DOHH2 (cell line): ENCODE measurements at regions not wholly inside any gene's neighbourhood (a gene's known extent, or its start where the extent isn't known, plus 50 kb on each side); places are given as distances from the start of the nearest gene placed in this dataset.

Source experiments
- H3F3A ChIP-seq: fragments of 200-600 bp; sonication (generic), shearing (Covaris generic); 2 replicates; pipeline ENCODE4 v1.6.0; 2016; ENCODE audit warnings: antibody characterized with exemption, mild to moderate bottlenecking; ENCODE audit not compliant: control insufficient read depth, insufficient read depth
- H3K27ac ChIP-seq: fragments of 200-600 bp; sonication (generic); 2 replicates; pipeline ENCODE4 v1.5.1; 2014; ENCODE audit warnings: low read depth, mild to moderate bottlenecking, low read length, moderate library complexity
- H3K27me3 ChIP-seq: fragments of 200-600 bp; sonication (generic); 2 replicates; pipeline ENCODE4 v1.6.1; 2014; ENCODE audit warnings: mild to moderate bottlenecking, low read length, mixed read lengths; ENCODE audit not compliant: control insufficient read depth
- H3K36me3 ChIP-seq: fragments of 200-600 bp; sonication (generic); 2 replicates; pipeline ENCODE4 v1.6.1; 2014; ENCODE audit warnings: mild to moderate bottlenecking, low read length, moderate library complexity, mixed read lengths; ENCODE audit not compliant: control insufficient read depth
- H3K4me1 ChIP-seq: fragments of 200-600 bp; sonication (generic); 2 replicates; pipeline ENCODE4 v1.6.1; 2014; ENCODE audit warnings: mild to moderate bottlenecking, low read length, mixed read lengths; ENCODE audit not compliant: control insufficient read depth
- H3K4me2 ChIP-seq: fragments of 200-600 bp; sonication (generic); 2 replicates; pipeline ENCODE4 v1.6.0; 2014; ENCODE audit warnings: mild to moderate bottlenecking, low read length, moderate library complexity
- H3K4me3 ChIP-seq: fragments of 200-600 bp; sonication (generic); 2 replicates; pipeline ENCODE4 v1.5.1; 2014; ENCODE audit warnings: mild to moderate bottlenecking, low read length, mixed read lengths
- H3K79me2 ChIP-seq: fragments of 200-600 bp; sonication (generic); 2 replicates; pipeline ENCODE4 v1.6.1; 2014; ENCODE audit warnings: mild to moderate bottlenecking, low read length, mixed read lengths; ENCODE audit not compliant: control insufficient read depth
- H3K9me2 ChIP-seq: fragments of 200-600 bp; sonication (generic); replicated peaks from 2 replicates; pipeline ENCODE4 v1.6.1; 2014; ENCODE audit warnings: mild to moderate bottlenecking, low read length, mixed read lengths; ENCODE audit not compliant: control insufficient read depth
- H3K9me3 ChIP-seq: fragments of 200-600 bp; sonication (generic); 2 replicates; pipeline ENCODE4 v1.6.1; 2014; ENCODE audit warnings: antibody characterized with exemption, low read length, mixed read lengths; ENCODE audit not compliant: control insufficient read depth, insufficient read depth
- H4K20me1 ChIP-seq: fragments of 200-600 bp; sonication (generic); 2 replicates; pipeline ENCODE4 v1.6.0; 2014; ENCODE audit warnings: low read depth, mild to moderate bottlenecking, antibody characterized with exemption, low read length, moderate library complexity; ENCODE audit not compliant: control insufficient read depth, insufficient read depth
- EZH2phosphoT487 ChIP-seq: fragments of 200-600 bp; sonication (generic); IDR thresholded peaks from 2 replicates; pipeline ENCODE4 v1.6.1; 2017; ENCODE audit warnings: borderline replicate concordance, mild to moderate bottlenecking, antibody characterized with exemption, low read length, moderate library complexity, mixed read lengths
- TF ChIP-seq, protein P1 (sequence below): fragments of 200-600 bp; sonication (generic); IDR thresholded peaks from one replicate; pipeline ENCODE4 v1.5.1; 2014; ENCODE audit warnings: antibody characterized with exemption, mild to moderate bottlenecking, low read depth, low read length; ENCODE audit not compliant: poor library complexity, severe bottlenecking

DNA sequence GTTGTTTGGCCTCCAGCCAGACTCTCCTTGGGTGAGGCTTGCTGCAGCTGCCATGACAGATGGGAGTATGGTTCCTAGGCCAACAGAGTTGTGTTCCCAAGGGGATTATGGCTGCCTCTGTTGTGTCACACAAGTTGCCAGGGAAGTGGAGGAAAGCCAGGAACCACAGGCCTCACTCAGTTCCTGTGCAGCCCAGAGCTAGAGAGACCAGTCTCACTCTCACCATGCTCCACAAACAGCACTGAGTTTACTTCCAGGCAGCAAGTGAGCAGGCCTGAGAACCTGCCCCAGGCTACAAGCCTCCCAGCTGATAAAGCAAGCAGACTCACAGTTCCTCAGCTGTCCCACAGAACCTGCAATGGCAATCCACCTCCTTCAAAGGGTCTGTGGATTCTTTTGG is 273.6 kb upstream of the TAS2R1 start:
- H3K79me2 ChIP-seq: no peaks in the 10 kb centered on the region
- H3K9me2 ChIP-seq: no peaks in the 10 kb centered on the region
- no peak overlapping the region for H3K4me3 ChIP-seq
- TF ChIP-seq EZH2phosphoT487: no peak
- TF ChIP-seq, protein P1, sequence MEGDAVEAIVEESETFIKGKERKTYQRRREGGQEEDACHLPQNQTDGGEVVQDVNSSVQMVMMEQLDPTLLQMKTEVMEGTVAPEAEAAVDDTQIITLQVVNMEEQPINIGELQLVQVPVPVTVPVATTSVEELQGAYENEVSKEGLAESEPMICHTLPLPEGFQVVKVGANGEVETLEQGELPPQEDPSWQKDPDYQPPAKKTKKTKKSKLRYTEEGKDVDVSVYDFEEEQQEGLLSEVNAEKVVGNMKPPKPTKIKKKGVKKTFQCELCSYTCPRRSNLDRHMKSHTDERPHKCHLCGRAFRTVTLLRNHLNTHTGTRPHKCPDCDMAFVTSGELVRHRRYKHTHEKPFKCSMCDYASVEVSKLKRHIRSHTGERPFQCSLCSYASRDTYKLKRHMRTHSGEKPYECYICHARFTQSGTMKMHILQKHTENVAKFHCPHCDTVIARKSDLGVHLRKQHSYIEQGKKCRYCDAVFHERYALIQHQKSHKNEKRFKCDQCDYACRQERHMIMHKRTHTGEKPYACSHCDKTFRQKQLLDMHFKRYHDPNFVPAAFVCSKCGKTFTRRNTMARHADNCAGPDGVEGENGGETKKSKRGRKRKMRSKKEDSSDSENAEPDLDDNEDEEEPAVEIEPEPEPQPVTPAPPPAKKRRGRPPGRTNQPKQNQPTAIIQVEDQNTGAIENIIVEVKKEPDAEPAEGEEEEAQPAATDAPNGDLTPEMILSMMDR: no peak
- H3F3A ChIP-seq: no peaks in the 10 kb centered on the region
- H3K36me3 ChIP-seq: no peaks in the 10 kb centered on the region
- H4K20me1 ChIP-seq: no peaks in the 10 kb centered on the region
- H3K9me3 ChIP-seq: no peaks in the 10 kb centered on the region
- no peaks in the 10 kb centered on the region for H3K27me3 ChIP-seq
- H3K27ac ChIP-seq: no peak overlapping the region
- H3K4me1 ChIP-seq: no peaks in the 10 kb centered on the region
- H3K4me2 ChIP-seq: no peak overlapping the region

DNA sequence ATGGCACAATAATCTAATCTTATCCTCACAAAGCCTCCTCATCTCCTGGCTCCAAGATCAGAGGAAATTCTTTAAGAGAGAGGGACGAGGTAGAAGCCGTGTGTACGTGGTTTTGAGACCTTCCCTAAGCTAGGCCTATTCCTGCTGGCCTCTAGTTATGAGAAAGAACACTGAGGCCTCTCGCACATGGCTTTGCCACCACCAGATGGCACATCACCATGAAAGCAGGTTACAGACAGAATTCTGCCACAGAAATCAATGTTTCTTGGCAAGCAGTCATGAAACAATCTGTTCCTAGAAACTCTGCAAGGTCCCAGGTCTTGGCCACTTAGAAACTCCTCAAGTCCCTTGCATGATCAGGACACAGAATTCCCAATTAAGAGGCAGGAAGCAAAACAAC is 268.2 kb upstream of the TAS2R1 start:
- Histone ChIP-seq H3K4me1 (no peaks in the 10 kb centered on the region), H3K9me2 (no peaks in the 10 kb centered on the region), H3K79me2 (no peaks in the 10 kb centered on the region), H3F3A (no peaks in the 10 kb centered on the region), H3K4me2 (no peak overlapping the region), H3K36me3 (no peaks in the 10 kb centered on the region), H3K27ac (no peak overlapping the region), H3K9me3 (no peaks in the 10 kb centered on the region), H3K4me3 (no peak overlapping the region), H3K27me3 (no peaks in the 10 kb centered on the region), H4K20me1 (no peaks in the 10 kb centered on the region)
- TF ChIP-seq, protein P1: no peak
- no peak for TF ChIP-seq EZH2phosphoT487

DNA sequence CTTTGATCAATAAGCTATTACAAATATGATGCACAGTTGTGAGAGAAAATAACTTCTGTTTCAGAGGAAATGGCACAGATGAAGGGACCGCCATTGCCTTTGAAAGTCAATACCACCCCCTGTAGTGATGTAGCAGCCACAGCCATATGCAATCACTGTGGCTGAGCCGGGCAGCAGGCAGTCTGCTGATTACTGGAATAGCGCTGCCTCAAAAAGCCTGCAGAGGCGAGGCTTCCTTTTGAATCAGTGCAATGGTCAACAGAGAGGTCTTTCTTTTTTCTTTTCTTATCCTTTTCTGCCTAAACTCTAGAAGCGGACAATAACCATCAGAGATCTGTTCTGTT is 265.1 kb upstream of the TAS2R1 start:
- Histone ChIP-seq H3K27me3 (no peaks in the 10 kb centered on the region), H3K9me3 (no peaks in the 10 kb centered on the region), H3K79me2 (no peaks in the 10 kb centered on the region), H3K9me2 (no peaks in the 10 kb centered on the region), H3K4me3 (no peak overlapping the region), H3K36me3 (no peaks in the 10 kb centered on the region), H3K27ac (no peak overlapping the region), H4K20me1 (no peaks in the 10 kb centered on the region), H3K4me1 (no peaks in the 10 kb centered on the region), H3K4me2 (no peak overlapping the region), H3F3A (no peaks in the 10 kb centered on the region)
- TF ChIP-seq, protein P1: no peak
- no peak for TF ChIP-seq EZH2phosphoT487
